H1 (cell line): ENCODE measurements at regions not wholly inside any gene's neighbourhood (a gene's known extent, or its start where the extent isn't known, plus 50 kb on each side); places are given as distances from the start of the nearest gene placed in this dataset.
A peak's percentile ranks its signal among the peaks of the same experiment; 100 is the strongest.

Source experiments
- CTCF ChIA-PET: fragments of 300-600 bp; sonication (Branson Sonifier 250); formaldehyde crosslinking; loops from one replicate; lab custom pipeline; 2021; ENCODE audit not compliant: partially characterized antibody; lab: Charles Lee
- POLR2A ChIA-PET: fragments of 300-600 bp; sonication (Branson Sonifier 250); formaldehyde crosslinking; loops from one replicate; lab custom pipeline; 2021; ENCODE audit warnings: inconsistent platforms; ENCODE audit not compliant: partially characterized antibody; lab: Charles Lee
- DNase-seq, 2 experiments: peaks; one replicate each; pipeline versions ENCODE4 v3.0.0 to v3.0.0-alpha.2; 2010 to 2022; ENCODE audit warnings: low spot score in 2 of 2, low read depth in 1 of 2, mixed read lengths in 1 of 2
- FAIRE-seq: peaks from 2 replicates; lab custom pipeline; 2011; peaks lifted over from hg19 to GRCh38; lab: Jason Lieb, UNC
- H2AFZ ChIP-seq: 2 replicates; pipeline ENCODE4 v1.8.1; 2012; ENCODE audit warnings: low read length, inconsistent platforms
- H2AK5ac ChIP-seq: 2 replicates; pipeline ENCODE4 v1.6.1; 2013; ENCODE audit warnings: low read depth, low read length
- H2BK120ac ChIP-seq: replicated peaks from 2 replicates; pipeline ENCODE3; 2013; ENCODE audit warnings: low read depth, low read length, inconsistent platforms
- H2BK12ac ChIP-seq: 2 replicates; pipeline ENCODE4 v1.6.1; 2013; ENCODE audit warnings: low read depth, low read length
- H2BK15ac ChIP-seq: 2 replicates; pipeline ENCODE4 v1.6.1; 2013; ENCODE audit warnings: low read length
- H2BK20ac ChIP-seq: 2 replicates; pipeline ENCODE4 v1.6.1; 2013; ENCODE audit warnings: low read length
- H2BK5ac ChIP-seq: 2 replicates; pipeline ENCODE4 v1.6.1; 2013; ENCODE audit warnings: low read depth, low read length
- H3K14ac ChIP-seq: 2 replicates; pipeline ENCODE4 v1.6.1; 2013; ENCODE audit warnings: inconsistent platforms; ENCODE audit not compliant: insufficient read length
- H3K18ac ChIP-seq: 2 replicates; pipeline ENCODE4 v1.6.1; 2013; ENCODE audit warnings: low read length; ENCODE audit errors: extremely low read depth
- H3K23ac ChIP-seq: 2 replicates; pipeline ENCODE4 v1.6.1; 2013; ENCODE audit warnings: inconsistent platforms; ENCODE audit not compliant: insufficient read length
- H3K23me2 ChIP-seq: 2 replicates; pipeline ENCODE4 v1.6.1; 2013; ENCODE audit warnings: low read depth, low read length
- H3K27ac ChIP-seq: 2 replicates; pipeline ENCODE4 v1.6.1; 2011; ENCODE audit warnings: low read depth, low read length, inconsistent platforms
- H3K27me3 ChIP-seq, 4 experiments: replicated peaks in 1 of 4; 1 replicate in 1 of 4; 2 replicates in 3 of 4; pipeline versions ENCODE4 v1.6.1 to v1.8.1; 2011 to 2013; ENCODE audit warnings: low read length in 3 of 4, mild to moderate bottlenecking in 3 of 4, inconsistent platforms in 2 of 4, mixed read lengths in 2 of 4, moderate library complexity in 1 of 4; ENCODE audit not compliant: control insufficient read depth in 3 of 4, insufficient read depth in 3 of 4; ENCODE audit errors: extremely low read depth in 1 of 4
- H3K36me3 ChIP-seq, 4 experiments: 2 replicates each; pipeline versions ENCODE4 v1.6.1 to v1.8.1; 2011 to 2013; ENCODE audit warnings: mild to moderate bottlenecking in 4 of 4, low read length in 3 of 4, moderate library complexity in 2 of 4, control low read depth in 1 of 4, inconsistent platforms in 1 of 4; ENCODE audit not compliant: insufficient read depth in 4 of 4, control insufficient read depth in 2 of 4
- H3K4ac ChIP-seq: replicated peaks from 2 replicates; pipeline ENCODE3; 2013; ENCODE audit warnings: low read length, low read depth, mixed read lengths, inconsistent platforms; ENCODE audit not compliant: insufficient read length
- H3K4me1 ChIP-seq, 4 experiments: replicated peaks in 1 of 4; 1 replicate in 1 of 4; 2 replicates in 3 of 4; pipeline versions ENCODE4 v1.6.1 to v1.8.1; 2011 to 2013; ENCODE audit warnings: low read length in 3 of 4, inconsistent platforms in 2 of 4, mixed read lengths in 1 of 4; ENCODE audit not compliant: insufficient read depth in 4 of 4, control insufficient read depth in 3 of 4
- H3K4me2 ChIP-seq, 2 experiments: 2 replicates each; pipeline versions ENCODE4 v1.6.1 to v1.8.1; 2011 to 2013; ENCODE audit warnings: low read depth in 2 of 2, low read length in 2 of 2, control low read depth in 1 of 2, inconsistent platforms in 1 of 2, mild to moderate bottlenecking in 1 of 2; ENCODE audit not compliant: insufficient read depth in 1 of 2
- H3K4me3 ChIP-seq, 4 experiments: fragments of 200-600, 300-600 bp in 1 of 4; sonication (generic), shearing (Covaris generic), sonication (Bioruptor Twin) in 1 of 4; 2 replicates each; pipeline versions ENCODE4 v1.5.1 to v1.8.1; 2011 to 2016; ENCODE audit warnings: low read length in 4 of 4, low read depth in 3 of 4, control low read depth in 2 of 4, inconsistent platforms in 2 of 4, mild to moderate bottlenecking in 2 of 4, mixed read lengths in 1 of 4, moderate library complexity in 1 of 4; ENCODE audit not compliant: insufficient read depth in 2 of 4; ENCODE audit errors: extremely low read depth in 1 of 4
- H3K56ac ChIP-seq: replicated peaks from 2 replicates; pipeline ENCODE3; 2013; ENCODE audit warnings: low read depth, mild to moderate bottlenecking, mixed read lengths, low read length, inconsistent platforms; ENCODE audit not compliant: insufficient read length
- H3K79me1 ChIP-seq: 2 replicates; pipeline ENCODE4 v1.6.1; 2013; ENCODE audit warnings: low read depth, low read length, control low read depth
- H3K79me2 ChIP-seq, 2 experiments: 2 replicates each; pipeline versions ENCODE4 v1.6.1 to v1.8.1; 2012 to 2013; ENCODE audit warnings: low read length in 2 of 2, mild to moderate bottlenecking in 2 of 2, inconsistent platforms in 1 of 2; ENCODE audit not compliant: insufficient read depth in 2 of 2, control insufficient read depth in 1 of 2
- H3K9ac ChIP-seq, 4 experiments: replicated peaks in 1 of 4; 1 replicate in 1 of 4; 2 replicates in 3 of 4; pipeline versions ENCODE4 v1.6.1 to v1.8.1; 2011 to 2013; ENCODE audit warnings: low read depth in 3 of 4, low read length in 3 of 4, control low read depth in 2 of 4, mild to moderate bottlenecking in 2 of 4, moderate library complexity in 2 of 4, inconsistent platforms in 1 of 4; ENCODE audit errors: extremely low read depth in 1 of 4
- H3K9me3 ChIP-seq, 2 experiments: 2 replicates each; pipeline versions ENCODE4 v1.6.1 to v1.8.1; 2012 to 2013; ENCODE audit warnings: mild to moderate bottlenecking in 2 of 2, moderate library complexity in 2 of 2, control low read depth in 1 of 2, inconsistent platforms in 1 of 2, low read depth in 1 of 2, low read length in 1 of 2, mixed read lengths in 1 of 2; ENCODE audit not compliant: insufficient read depth in 2 of 2
- H4K20me1 ChIP-seq, 2 experiments: replicated peaks in 1 of 2; 2 replicates each; pipeline versions ENCODE3 to v1.8.1; 2011 to 2013; ENCODE audit warnings: inconsistent platforms in 2 of 2, low read length in 2 of 2, mild to moderate bottlenecking in 1 of 2; ENCODE audit not compliant: insufficient read depth in 2 of 2, control insufficient read depth in 1 of 2
- H4K5ac ChIP-seq: 2 replicates; pipeline ENCODE4 v1.6.1; 2013; ENCODE audit warnings: low read length, low read depth, mixed read lengths, inconsistent platforms; ENCODE audit not compliant: insufficient read length
- H4K8ac ChIP-seq: 2 replicates; pipeline ENCODE4 v1.8.0; 2013; ENCODE audit warnings: mild to moderate bottlenecking, moderate library complexity, low read length, inconsistent platforms; ENCODE audit not compliant: insufficient read depth; ENCODE audit errors: extremely low read depth
- H4K91ac ChIP-seq: replicated peaks from 2 replicates; pipeline ENCODE3; 2013; ENCODE audit warnings: low read length, mixed read lengths, inconsistent platforms; ENCODE audit not compliant: insufficient read length
- ATF3 ChIP-seq: IDR thresholded peaks from 2 replicates; pipeline ENCODE4 v1.6.1; 2011; ENCODE audit warnings: low read depth, mild to moderate bottlenecking, low read length; ENCODE audit not compliant: insufficient read depth
- BRCA1 ChIP-seq: IDR thresholded peaks from 2 replicates; pipeline ENCODE4 v1.6.1; 2012; ENCODE audit warnings: low read depth, low read length, improper control_type of control experiment
- EZH2 ChIP-seq: fragments of 200-600 bp; sonication (generic); IDR thresholded peaks from 2 replicates; pipeline ENCODE4 v1.7.1; 2012; ENCODE audit warnings: low read depth, mild to moderate bottlenecking, moderate library complexity, low read length, inconsistent platforms; ENCODE audit not compliant: severe bottlenecking
- NRF1 ChIP-seq: IDR thresholded peaks from 2 replicates; pipeline ENCODE4 v1.6.1; 2011; ENCODE audit warnings: mild to moderate bottlenecking, low read depth, low read length, improper control_type of control experiment
- RBBP5 ChIP-seq: IDR thresholded peaks from 2 replicates; pipeline ENCODE4 v1.7.1; 2012; ENCODE audit warnings: low read depth, mild to moderate bottlenecking, inconsistent platforms, low read length, moderate library complexity, borderline replicate concordance
- SIRT6 ChIP-seq: IDR thresholded peaks from one replicate; pipeline ENCODE4 v1.7.1; 2012; ENCODE audit warnings: low read length, inconsistent platforms
- SIX5 ChIP-seq: IDR thresholded peaks from 2 replicates; pipeline ENCODE4 v1.6.1; 2011; ENCODE audit warnings: mild to moderate bottlenecking, low read depth, low read length
- SP1 ChIP-seq: IDR thresholded peaks from 2 replicates; pipeline ENCODE4 v1.6.1; 2011; ENCODE audit warnings: low read depth, low read length
- SRF ChIP-seq: IDR thresholded peaks from 2 replicates; pipeline ENCODE4 v1.6.1; 2011; ENCODE audit warnings: mild to moderate bottlenecking, low read depth, low read length, moderate library complexity
- TAF7 ChIP-seq: optimal IDR thresholded peaks from 2 replicates; pipeline ENCODE3; 2011; ENCODE audit warnings: low read depth, mild to moderate bottlenecking, inconsistent platforms, low read length, moderate library complexity, borderline replicate concordance
- YY1 ChIP-seq: IDR thresholded peaks from 2 replicates; pipeline ENCODE4 v1.6.1; 2011; ENCODE audit warnings: low read depth, mild to moderate bottlenecking, low read length
- WGBS, 2 experiments: shearing (Covaris generic) in 1 of 2; methylation state at CpG; one replicate each; pipeline versions ENCODE4 v1.1.6 to v1.1.7; 2013 to 2015; ENCODE audit warnings: low lambda C conversion rate in 2 of 2, mixed read lengths in 2 of 2, inconsistent platforms in 1 of 2, low coverage in 1 of 2, missing lambda C conversion rate in 1 of 2; ENCODE audit not compliant: insufficient replicate concordance in 2 of 2, insufficient coverage in 1 of 2, insufficient read length in 1 of 2; ENCODE audit errors: extremely low coverage in 1 of 2, missing lambda C conversion rate in 1 of 2; 5-methylcytosine and 5-hydroxymethylcytosine counted together

GRCh38 chr12:78279567-78279966 lies 448.9 kb downstream of the NAV3 start:
- TF ChIP-seq SP1 (no peak), SIX5 (no peak), NRF1 (no peak), SRF (no peak), SIRT6 (no peak), RBBP5 (no peak), TAF7 (no peak), BRCA1 (no peak), YY1 (no peak), EZH2 (no peak), ATF3 (no peak)
- no peak overlapping the region for H3K4ac ChIP-seq
- H2BK20ac ChIP-seq = no peak overlapping the region
- no peak overlapping the region for H2BK120ac ChIP-seq
- H3K23me2 ChIP-seq = no peaks in the 10 kb centered on the region
- H3K27me3 ChIP-seq = no peaks in the 10 kb centered on the region
- H4K91ac ChIP-seq = no peak overlapping the region
- no peaks in the 10 kb centered on the region for H4K20me1 ChIP-seq
- H4K8ac ChIP-seq = no peak overlapping the region
- H2AK5ac ChIP-seq = no peak overlapping the region
- H3K4me1 ChIP-seq = no peaks in the 10 kb centered on the region
- no peak for FAIRE-seq
- H2BK5ac ChIP-seq = peak overlapping the region; percentile 24; the same call in 1 of the 2 replicates
- no peaks in the 10 kb centered on the region for H3K79me2 ChIP-seq
- H3K18ac ChIP-seq = no peak overlapping the region
- no peak overlapping the region for H3K9ac ChIP-seq
- H2AFZ ChIP-seq = no peak overlapping the region; the same call in 1 of the 2 replicates
- ChIA-PET CTCF (interaction anchor here (1.5 kb wide), 1 partner anchor 50 kb away, joined by 4 read pairs; no protein-coding TSS in a partner anchor), POLR2A (no interaction called here)
- no peak overlapping the region for H4K5ac ChIP-seq
- H3K4me2 ChIP-seq = no peak overlapping the region
- 89% methylated on average over 5 of the region's 5 CpGs; no CpG with 5 or more reads in 1 of the 2 experiments for WGBS, 2 experiments
- H3K27ac ChIP-seq = no peak overlapping the region
- no peaks in the 10 kb centered on the region for H3K79me1 ChIP-seq
- H3K36me3 ChIP-seq = no peaks in the 10 kb centered on the region
- H3K9me3 ChIP-seq = peaks cover 10 to 12% of the 10 kb centered on the region in 2 experiments; a peak in 3 of 4 replicates
- no peak for DNase-seq
- no peak overlapping the region for H3K4me3 ChIP-seq
- H2BK15ac ChIP-seq = no peak overlapping the region
- H3K14ac ChIP-seq = no peak overlapping the region
- no peak overlapping the region for H3K23ac ChIP-seq
- H3K56ac ChIP-seq = no peak overlapping the region
- no peak overlapping the region for H2BK12ac ChIP-seq
